ENCODE measurements at regions not wholly inside any gene's neighbourhood (a gene's known extent, or its start where the extent isn't known, plus 50 kb on each side); places are given as distances from the start of the nearest gene placed in this dataset.

DNA sequence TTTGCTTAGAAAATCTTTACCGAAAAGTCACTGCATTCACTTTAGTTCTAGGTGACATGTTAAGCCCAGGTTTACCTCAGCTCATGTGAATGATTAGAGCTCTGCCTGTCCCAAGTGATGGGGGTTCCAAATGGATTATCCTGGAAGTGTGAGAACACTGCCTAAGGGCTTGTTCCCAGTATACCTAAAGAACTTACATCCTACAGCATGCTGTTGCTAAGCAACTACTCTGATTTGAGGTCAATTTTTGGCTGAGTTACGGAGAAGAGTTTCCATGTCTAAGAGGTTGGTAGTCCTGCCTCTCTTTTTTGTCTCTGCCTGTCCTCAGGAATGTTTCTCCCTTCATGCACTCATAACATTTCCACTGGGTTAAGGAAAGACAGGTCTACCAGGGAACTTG, 67.6 kb upstream of the UGT2B15 start:
- TF ChIP-seq NRF1 (IDR thresholded peaks at IDR 0.05; ENCODE audit: low read depth, low read length) = no peak
- TF ChIP-seq, protein P1, sequence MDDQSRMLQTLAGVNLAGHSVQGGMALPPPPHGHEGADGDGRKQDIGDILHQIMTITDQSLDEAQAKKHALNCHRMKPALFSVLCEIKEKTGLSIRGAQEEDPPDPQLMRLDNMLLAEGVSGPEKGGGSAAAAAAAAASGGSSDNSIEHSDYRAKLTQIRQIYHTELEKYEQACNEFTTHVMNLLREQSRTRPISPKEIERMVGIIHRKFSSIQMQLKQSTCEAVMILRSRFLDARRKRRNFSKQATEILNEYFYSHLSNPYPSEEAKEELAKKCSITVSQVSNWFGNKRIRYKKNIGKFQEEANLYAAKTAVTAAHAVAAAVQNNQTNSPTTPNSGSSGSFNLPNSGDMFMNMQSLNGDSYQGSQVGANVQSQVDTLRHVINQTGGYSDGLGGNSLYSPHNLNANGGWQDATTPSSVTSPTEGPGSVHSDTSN (IDR thresholded peaks at IDR 0.05) = no peak
- TF ChIP-seq, protein P2, sequence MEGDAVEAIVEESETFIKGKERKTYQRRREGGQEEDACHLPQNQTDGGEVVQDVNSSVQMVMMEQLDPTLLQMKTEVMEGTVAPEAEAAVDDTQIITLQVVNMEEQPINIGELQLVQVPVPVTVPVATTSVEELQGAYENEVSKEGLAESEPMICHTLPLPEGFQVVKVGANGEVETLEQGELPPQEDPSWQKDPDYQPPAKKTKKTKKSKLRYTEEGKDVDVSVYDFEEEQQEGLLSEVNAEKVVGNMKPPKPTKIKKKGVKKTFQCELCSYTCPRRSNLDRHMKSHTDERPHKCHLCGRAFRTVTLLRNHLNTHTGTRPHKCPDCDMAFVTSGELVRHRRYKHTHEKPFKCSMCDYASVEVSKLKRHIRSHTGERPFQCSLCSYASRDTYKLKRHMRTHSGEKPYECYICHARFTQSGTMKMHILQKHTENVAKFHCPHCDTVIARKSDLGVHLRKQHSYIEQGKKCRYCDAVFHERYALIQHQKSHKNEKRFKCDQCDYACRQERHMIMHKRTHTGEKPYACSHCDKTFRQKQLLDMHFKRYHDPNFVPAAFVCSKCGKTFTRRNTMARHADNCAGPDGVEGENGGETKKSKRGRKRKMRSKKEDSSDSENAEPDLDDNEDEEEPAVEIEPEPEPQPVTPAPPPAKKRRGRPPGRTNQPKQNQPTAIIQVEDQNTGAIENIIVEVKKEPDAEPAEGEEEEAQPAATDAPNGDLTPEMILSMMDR (IDR thresholded peaks at IDR 0.05) = no peak
- no peak for TF ChIP-seq GATA2 (CRISPR knock-in tag; IDR thresholded peaks at IDR 0.05)
- no peak for TF ChIP-seq TEAD4 (IDR thresholded peaks at IDR 0.05; ENCODE audit: borderline replicate concordance, insufficient read depth)
- TF ChIP-seq CHD2 (IDR thresholded peaks at IDR 0.05; ENCODE audit: low read length, partially characterized antibody) = no peak
- no peak for TF ChIP-seq FOXJ3 (CRISPR knock-in tag; IDR thresholded peaks at IDR 0.05)
- Histone ChIP-seq H3K9ac (no peak overlapping the region), H4K20me1 (ENCODE audit: insufficient read depth) (no peaks in the 10 kb centered on the region), H3K4me1 (ENCODE audit: control insufficient read depth in 1 of 2, insufficient read depth in 2 of 2, low read depth in 1 of 2, low read length in 1 of 2) (no peaks in the 10 kb centered on the region), H3K4me3 (ENCODE audit: low read depth in 2 of 2, low read length in 1 of 2) (no peak overlapping the region), H2AFZ (ENCODE audit: low read depth) (no peak overlapping the region), H3K9me3 (no peaks in the 10 kb centered on the region), H3K36me3 (replicated peaks in 1 of 2; ENCODE audit: control insufficient read depth in 1 of 2, insufficient read depth in 2 of 2, low read length in 1 of 2) (no peaks in the 10 kb centered on the region), H3K27me3 (ENCODE audit: insufficient read depth) (no peaks in the 10 kb centered on the region), H3K79me2 (ENCODE audit: insufficient read depth) (no peaks in the 10 kb centered on the region), H3K9me2 (no peaks in the 10 kb centered on the region), H3F3A (replicated peaks; ENCODE audit: insufficient read depth) (no peaks in the 10 kb centered on the region), H3K27ac (ENCODE audit: low read depth in 2 of 2, low read length in 1 of 2) (no peak overlapping the region), H3K4me2 (no peak overlapping the region)
- WGBS (ENCODE audit: low lambda C conversion rate) = 1% methylated on average over 2 of the region's 2 CpGs
- CTCF ChIA-PET = no interaction called here
- no peak for DNase-seq
- POLR2A ChIA-PET = no interaction called here

DNA sequence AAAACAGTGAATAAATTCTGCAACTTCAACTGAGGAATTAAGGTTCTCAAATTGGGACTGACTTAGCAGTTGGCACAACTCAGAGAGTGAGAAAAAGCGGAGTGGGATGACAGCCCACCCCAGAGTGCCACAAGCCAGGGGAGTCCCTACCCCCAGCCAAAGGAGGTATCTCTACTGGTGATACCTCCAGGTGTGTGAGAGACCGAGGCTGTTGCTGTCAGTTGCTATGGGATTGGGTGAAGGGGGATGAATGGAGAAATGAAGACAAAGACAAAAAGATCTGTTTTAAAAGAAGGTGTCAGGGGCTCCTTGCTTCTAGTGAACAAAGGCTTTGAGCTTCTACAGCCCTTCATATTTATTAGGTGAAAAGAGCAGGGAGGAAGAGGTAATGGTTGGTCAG, 71.4 kb upstream of the UGT2B10 start:
- Histone ChIP-seq H3K27ac (ENCODE audit: low read depth in 2 of 2, low read length in 1 of 2) (no peak overlapping the region), H3F3A (replicated peaks; ENCODE audit: insufficient read depth) (no peaks in the 10 kb centered on the region), H3K4me2 (no peak overlapping the region), H4K20me1 (ENCODE audit: insufficient read depth) (no peaks in the 10 kb centered on the region), H3K9me2 (no peaks in the 10 kb centered on the region), H3K4me3 (ENCODE audit: low read depth in 2 of 2, low read length in 1 of 2) (no peak overlapping the region), H3K27me3 (ENCODE audit: insufficient read depth) (no peaks in the 10 kb centered on the region), H2AFZ (ENCODE audit: low read depth) (no peak overlapping the region), H3K79me2 (ENCODE audit: insufficient read depth) (no peaks in the 10 kb centered on the region), H3K9me3 (no peaks in the 10 kb centered on the region), H3K9ac (no peak overlapping the region), H3K4me1 (ENCODE audit: control insufficient read depth in 1 of 2, insufficient read depth in 2 of 2, low read depth in 1 of 2, low read length in 1 of 2) (no peaks in the 10 kb centered on the region), H3K36me3 (replicated peaks in 1 of 2; ENCODE audit: control insufficient read depth in 1 of 2, insufficient read depth in 2 of 2, low read length in 1 of 2) (no peaks in the 10 kb centered on the region)
- TF ChIP-seq EZH2phosphoT487 (IDR thresholded peaks at IDR 0.05; ENCODE audit: borderline replicate concordance, low read depth) (no peak), EP300 (IDR thresholded peaks at IDR 0.05; ENCODE audit: borderline replicate concordance in 1 of 2, low read depth in 1 of 2, low read length in 1 of 2) (no peak), NFIC (IDR thresholded peaks at IDR 0.05; ENCODE audit: borderline replicate concordance) (no peak), FOXJ3 (CRISPR knock-in tag; IDR thresholded peaks at IDR 0.05) (no peak), USF1 (IDR thresholded peaks at IDR 0.05; ENCODE audit: borderline replicate concordance, low read depth) (no peak), GATA2 (CRISPR knock-in tag; IDR thresholded peaks at IDR 0.05) (no peak), TEAD4 (IDR thresholded peaks at IDR 0.05; ENCODE audit: borderline replicate concordance, insufficient read depth) (no peak), TCF12 (IDR thresholded peaks at IDR 0.05) (no peak), NRF1 (IDR thresholded peaks at IDR 0.05; ENCODE audit: low read depth, low read length) (no peak), ELF1 (IDR thresholded peaks at IDR 0.05) (no peak), JUND (IDR thresholded peaks at IDR 0.05) (no peak), RAD21 (IDR thresholded peaks at IDR 0.05; ENCODE audit: low read length) (no peak), FOSL2 (IDR thresholded peaks at IDR 0.05; ENCODE audit: borderline replicate concordance, low read depth) (no peak), GABPA (IDR thresholded peaks at IDR 0.05; ENCODE audit: low read depth) (no peak)
- POLR2A ChIA-PET = no interaction called here
- WGBS (ENCODE audit: low lambda C conversion rate) = 0% methylated on average over 2 of the region's 2 CpGs
- CTCF ChIA-PET = no interaction called here
- no peak for DNase-seq
